H1 (cell line): ENCODE measurements at regions not wholly inside any gene's neighbourhood (a gene's known extent, or its start where the extent isn't known, plus 50 kb on each side); places are given as distances from the start of the nearest gene placed in this dataset.

Source experiments
- BCL11A ChIP-seq, 2 experiments: IDR thresholded peaks; one replicate each; pipeline ENCODE4 v1.6.1; 2011; ENCODE audit warnings: low read depth in 2 of 2, low read length in 2 of 2, mild to moderate bottlenecking in 2 of 2
- BRCA1 ChIP-seq: IDR thresholded peaks from 2 replicates; pipeline ENCODE4 v1.6.1; 2012; ENCODE audit warnings: low read depth, low read length, improper control_type of control experiment
- CEBPB ChIP-seq: IDR thresholded peaks from 2 replicates; pipeline ENCODE4 v1.6.1; 2012; ENCODE audit warnings: low read depth, low read length
- CHD2 ChIP-seq: IDR thresholded peaks from 2 replicates; pipeline ENCODE4 v1.6.1; 2012; ENCODE audit warnings: low read length, improper control_type of control experiment
- CHD7 ChIP-seq: fragments of 300-600 bp; sonication (generic); IDR thresholded peaks from 2 replicates; pipeline ENCODE4 v1.7.1; 2012; ENCODE audit warnings: low read length, moderate library complexity, mild to moderate bottlenecking, inconsistent platforms; ENCODE audit not compliant: insufficient replicate concordance
- CREB1 ChIP-seq: IDR thresholded peaks from 2 replicates; pipeline ENCODE4 v1.6.1; 2012; ENCODE audit warnings: inconsistent platforms
- KDM1A ChIP-seq: fragments of 200-600, 300-600 bp; sonication (generic); IDR thresholded peaks from 2 replicates; pipeline ENCODE4 v1.7.1; 2016; ENCODE audit warnings: mild to moderate bottlenecking, low read length, borderline replicate concordance
- POLR2A ChIP-seq, 2 experiments: IDR thresholded peaks; 1 replicate in 1 of 2; 2 replicates in 1 of 2; pipeline ENCODE4 v1.6.1; 2011; ENCODE audit warnings: low read depth in 2 of 2, low read length in 2 of 2, mild to moderate bottlenecking in 2 of 2; ENCODE audit errors: control extremely low read depth in 1 of 2
- RBBP5 ChIP-seq: IDR thresholded peaks from 2 replicates; pipeline ENCODE4 v1.7.1; 2012; ENCODE audit warnings: low read depth, mild to moderate bottlenecking, inconsistent platforms, low read length, moderate library complexity, borderline replicate concordance
- RFX5 ChIP-seq: IDR thresholded peaks from 2 replicates; pipeline ENCODE4 v1.6.1; 2011; ENCODE audit warnings: low read depth, low read length, improper control_type of control experiment, borderline replicate concordance
- SAP30 ChIP-seq: fragments of 300-600 bp; sonication (generic); IDR thresholded peaks from 2 replicates; pipeline ENCODE4 v1.7.1; 2012; ENCODE audit warnings: low read length, moderate library complexity, mild to moderate bottlenecking, inconsistent platforms; ENCODE audit not compliant: insufficient read depth, insufficient replicate concordance
- SIN3A ChIP-seq, 2 experiments: IDR thresholded peaks in 1 of 2; conservative IDR thresholded peaks in 1 of 2; 2 replicates each; pipeline ENCODE4 v1.6.1; 2011 to 2012; ENCODE audit warnings: low read length in 2 of 2, improper control_type of control experiment in 1 of 2, low read depth in 1 of 2, mild to moderate bottlenecking in 1 of 2
- SP2 ChIP-seq: IDR thresholded peaks from 2 replicates; pipeline ENCODE4 v1.6.1; 2012; ENCODE audit warnings: mild to moderate bottlenecking, low read length, inconsistent platforms

- TF ChIP-seq CHD7 (no peak), CHD2 (no peak), RBBP5 (no peak), SIN3A (conservative IDR thresholded peaks at IDR 0.05 in 1 of 2, IDR thresholded peaks at IDR 0.05 in 1 of 2; ENCODE audit: low read depth in 1 of 2, low read length in 2 of 2) (no peak), CEBPB (no peak), KDM1A (no peak), SP2 (no peak), POLR2A (IDR thresholded peaks at IDR 0.05; ENCODE audit: control extremely low read depth in 1 of 2, low read depth in 2 of 2, low read length in 2 of 2) (no peak), BCL11A (IDR thresholded peaks at IDR 0.05; ENCODE audit: low read depth in 2 of 2, low read length in 2 of 2) (no peak), BRCA1 (no peak), SAP30 (no peak), RFX5 (no peak), CREB1 (no peak)
Measured at GRCh38 chr14:100665511-100666032, 61.1 kb upstream of the DLK1 start (continued).
